Stimulated activated CD8-positive, alpha-beta memory T cell treated with anti-CD3 and anti-CD28 coated beads, Interleukin-7, amount 100 ng/mL, for 48 hours (primary cell): ENCODE measurements at regions not wholly inside any gene's neighbourhood (a gene's known extent, or its start where the extent isn't known, plus 50 kb on each side); places are given as distances from the start of the nearest gene placed in this dataset.

ENCODE experiments used
- DNase-seq, 2 donors: peaks; one replicate each; pipeline ENCODE4 v3.0.0-alpha.2; 2020; ENCODE audit warnings: low read depth in 1 of 2; ENCODE audit errors: extremely low read depth in 1 of 2

- DNase-seq: no peak
Observed at GRCh38 chr12:13318231-13319015, 121.9 kb downstream of the EMP1 start.

GRCh38 chr12:13316587-13317246 lies 120.2 kb downstream of the EMP1 start:
- no peak for DNase-seq

GRCh38 chr12:13313886-13314285 lies 117.4 kb downstream of the EMP1 start:
- no peak for DNase-seq

- DNase-seq: no peak
Observed at GRCh38 chr12:13311551-13311950, 115.0 kb downstream of the EMP1 start.

- DNase-seq: no peak
Observed at GRCh38 chr12:13307143-13307816, 110.8 kb downstream of the EMP1 start.

- no peak for DNase-seq
Observed at GRCh38 chr12:13304924-13305323, 108.4 kb downstream of the EMP1 start.

GRCh38 chr12:13299457-13299856 lies 102.9 kb downstream of the EMP1 start:
- DNase-seq: no peak

- DNase-seq: no peak
Observed at GRCh38 chr12:13293096-13293495, 96.6 kb downstream of the EMP1 start.

- no peak for DNase-seq
Observed at GRCh38 chr12:13289653-13290289, 93.2 kb downstream of the EMP1 start.

- no peak for DNase-seq
Observed at GRCh38 chr12:13288937-13289652, 92.6 kb downstream of the EMP1 start.

- DNase-seq: no peak
Observed at GRCh38 chr12:13288501-13288900, 92.0 kb downstream of the EMP1 start.

GRCh38 chr12:13283867-13284266 lies 87.3 kb downstream of the EMP1 start:
- no peak for DNase-seq

GRCh38 chr12:13282861-13283260 lies 86.3 kb downstream of the EMP1 start:
- no peak for DNase-seq

- peak; percentile 22 to 40 for DNase-seq
Observed at GRCh38 chr12:13278249-13278787, 81.8 kb downstream of the EMP1 start.

- no peak for DNase-seq
Observed at GRCh38 chr12:13277293-13277692, 80.8 kb downstream of the EMP1 start.

- no peak for DNase-seq
Observed at GRCh38 chr12:13275241-13276085, 78.9 kb downstream of the EMP1 start.

GRCh38 chr12:13273850-13274249 lies 77.3 kb downstream of the EMP1 start:
- no peak for DNase-seq

GRCh38 chr12:13273097-13273496 lies 76.6 kb downstream of the EMP1 start:
- DNase-seq: no peak

GRCh38 chr12:13270817-13271216 lies 74.3 kb downstream of the EMP1 start:
- no peak for DNase-seq
